GM12874 (cell line): ENCODE measurements at regions not wholly inside any gene's neighbourhood (a gene's known extent, or its start where the extent isn't known, plus 50 kb on each side); places are given as distances from the start of the nearest gene placed in this dataset.

ENCODE experiments used
- CTCF ChIP-seq: IDR thresholded peaks from 2 replicates; pipeline ENCODE4 v1.5.1; 2011; ENCODE audit warnings: low read depth, mild to moderate bottlenecking, control low read depth, low read length, moderate library complexity; ENCODE audit not compliant: insufficient read depth

DNA sequence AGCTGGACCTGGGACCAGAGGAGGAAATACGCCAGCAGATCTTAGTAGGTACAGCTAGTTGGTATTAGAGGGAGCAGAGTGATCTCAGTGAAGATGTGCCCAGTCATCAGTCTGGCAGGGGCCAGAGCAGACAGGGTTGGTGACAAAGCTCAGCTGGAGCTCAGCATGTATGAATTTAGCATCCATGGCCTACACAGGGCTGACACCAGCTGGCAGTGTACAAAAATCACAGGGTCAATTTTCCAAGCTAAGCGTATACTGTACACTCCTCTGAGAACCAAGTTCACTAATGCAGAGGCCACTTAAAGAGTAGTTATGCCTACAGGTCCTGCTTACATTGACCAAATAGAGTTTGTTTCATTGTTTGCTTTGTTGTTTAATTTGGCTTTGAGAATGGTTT, 146.6 kb downstream of the SLC24A2 start:
- TF ChIP-seq CTCF = no peak

GRCh38 chr9:19641046-19641445, 147.8 kb downstream of the SLC24A2 start:
- TF ChIP-seq CTCF = no peak

- no peak for TF ChIP-seq CTCF
Measured at GRCh38 chr9:19640014-19640413, 148.8 kb downstream of the SLC24A2 start.

- no peak for TF ChIP-seq CTCF
Measured at GRCh38 chr9:19637084-19637483, 151.8 kb downstream of the SLC24A2 start.

- no peak for TF ChIP-seq CTCF
Measured at GRCh38 chr9:19634881-19635280, 154.0 kb downstream of the SLC24A2 start.

DNA sequence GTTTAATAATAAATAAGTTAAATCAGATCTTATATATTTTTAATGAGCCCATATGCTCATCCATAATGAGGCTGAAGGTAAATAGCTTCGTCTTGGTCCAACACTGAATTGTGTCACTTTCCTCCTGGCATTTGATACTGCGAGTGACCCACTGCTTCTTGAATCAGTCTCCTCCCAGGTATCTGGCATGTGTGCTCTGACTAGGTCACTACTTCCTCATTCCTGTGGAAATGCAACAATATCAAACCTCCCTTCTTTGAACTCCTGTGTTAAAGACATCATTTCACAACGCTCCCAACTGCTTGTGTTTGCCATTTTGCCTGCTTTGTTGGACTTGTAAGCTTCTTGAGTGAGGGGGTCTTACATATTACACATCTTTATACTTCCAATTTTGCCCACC, 157.7 kb downstream of the SLC24A2 start:
- TF ChIP-seq CTCF = no peak

- TF ChIP-seq CTCF = no peak
Measured at GRCh38 chr9:19630760-19631159, 158.1 kb downstream of the SLC24A2 start.

GRCh38 chr9:19629488-19629887, 159.3 kb downstream of the SLC24A2 start:
- no peak for TF ChIP-seq CTCF
